Suprapubic skin (tissue), 4 donors: ENCODE measurements at regions not wholly inside any gene's neighbourhood (a gene's known extent, or its start where the extent isn't known, plus 50 kb on each side); places are given as distances from the start of the nearest gene placed in this dataset.

Source experiments
- EP300 ChIP-seq: sonication (generic); formaldehyde crosslinking; IDR thresholded peaks from one replicate; pipeline ENCODE4 v1.6.1; 2017; ENCODE audit warnings: antibody characterized with exemption
- POLR2A ChIP-seq, 2 donors: fragments of 450-650 bp; IDR thresholded peaks; one replicate each; pipeline ENCODE4 v1.6.1; 2017; ENCODE audit warnings: antibody characterized with exemption in 2 of 2, mild to moderate bottlenecking in 2 of 2, moderate library complexity in 2 of 2
- POLR2AphosphoS5 ChIP-seq, 3 donors: sonication (generic); formaldehyde crosslinking; IDR thresholded peaks; one replicate each; pipeline ENCODE4 v1.6.1; 2017; ENCODE audit warnings: antibody characterized with exemption in 3 of 3
- TF ChIP-seq, protein P1 (sequence below), 2 donors: fragments of 200-600 bp in 1 of 2; fragments of 450-650 bp in 1 of 2; sonication (generic) in 1 of 2; IDR thresholded peaks; one replicate each; pipeline ENCODE4 v1.5.1; 2016 to 2019; ENCODE audit warnings: antibody characterized with exemption in 2 of 2, mild to moderate bottlenecking in 1 of 2, moderate library complexity in 1 of 2

GRCh38 chr4:161329852-161330251, 833.9 kb downstream of the FSTL5 start:
- TF ChIP-seq POLR2A (IDR thresholded peaks at IDR 0.05): no peak
- TF ChIP-seq POLR2AphosphoS5 (IDR thresholded peaks at IDR 0.05): no peak
- TF ChIP-seq, protein P1, sequence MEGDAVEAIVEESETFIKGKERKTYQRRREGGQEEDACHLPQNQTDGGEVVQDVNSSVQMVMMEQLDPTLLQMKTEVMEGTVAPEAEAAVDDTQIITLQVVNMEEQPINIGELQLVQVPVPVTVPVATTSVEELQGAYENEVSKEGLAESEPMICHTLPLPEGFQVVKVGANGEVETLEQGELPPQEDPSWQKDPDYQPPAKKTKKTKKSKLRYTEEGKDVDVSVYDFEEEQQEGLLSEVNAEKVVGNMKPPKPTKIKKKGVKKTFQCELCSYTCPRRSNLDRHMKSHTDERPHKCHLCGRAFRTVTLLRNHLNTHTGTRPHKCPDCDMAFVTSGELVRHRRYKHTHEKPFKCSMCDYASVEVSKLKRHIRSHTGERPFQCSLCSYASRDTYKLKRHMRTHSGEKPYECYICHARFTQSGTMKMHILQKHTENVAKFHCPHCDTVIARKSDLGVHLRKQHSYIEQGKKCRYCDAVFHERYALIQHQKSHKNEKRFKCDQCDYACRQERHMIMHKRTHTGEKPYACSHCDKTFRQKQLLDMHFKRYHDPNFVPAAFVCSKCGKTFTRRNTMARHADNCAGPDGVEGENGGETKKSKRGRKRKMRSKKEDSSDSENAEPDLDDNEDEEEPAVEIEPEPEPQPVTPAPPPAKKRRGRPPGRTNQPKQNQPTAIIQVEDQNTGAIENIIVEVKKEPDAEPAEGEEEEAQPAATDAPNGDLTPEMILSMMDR (IDR thresholded peaks at IDR 0.05): no peak
- TF ChIP-seq EP300: no peak
